ENCODE measurements at regions not wholly inside any gene's neighbourhood (a gene's known extent, or its start where the extent isn't known, plus 50 kb on each side); places are given as distances from the start of the nearest gene placed in this dataset.

DNA sequence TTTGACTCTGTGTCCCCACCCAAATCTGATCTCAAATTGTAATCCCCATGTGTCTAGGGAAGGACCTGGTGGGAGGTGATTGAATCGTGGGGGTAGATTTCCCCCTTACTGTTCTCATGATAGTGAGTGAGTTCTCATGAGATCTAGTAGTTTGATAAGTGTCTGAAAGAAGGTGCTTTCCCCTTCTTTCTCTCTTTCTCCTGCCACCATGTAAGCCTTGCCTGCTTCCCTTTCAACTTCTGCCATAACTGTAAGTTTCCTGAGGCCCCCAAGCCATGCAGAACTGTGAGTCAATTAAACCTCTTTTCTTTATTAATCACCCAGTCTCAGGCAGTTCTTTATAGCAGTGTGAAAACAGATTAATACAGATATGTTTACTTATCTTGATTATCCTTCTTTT is 266.5 kb upstream of the GYPC start:
- no peak for DNase-seq (ENCODE audit: low read depth)

DNA sequence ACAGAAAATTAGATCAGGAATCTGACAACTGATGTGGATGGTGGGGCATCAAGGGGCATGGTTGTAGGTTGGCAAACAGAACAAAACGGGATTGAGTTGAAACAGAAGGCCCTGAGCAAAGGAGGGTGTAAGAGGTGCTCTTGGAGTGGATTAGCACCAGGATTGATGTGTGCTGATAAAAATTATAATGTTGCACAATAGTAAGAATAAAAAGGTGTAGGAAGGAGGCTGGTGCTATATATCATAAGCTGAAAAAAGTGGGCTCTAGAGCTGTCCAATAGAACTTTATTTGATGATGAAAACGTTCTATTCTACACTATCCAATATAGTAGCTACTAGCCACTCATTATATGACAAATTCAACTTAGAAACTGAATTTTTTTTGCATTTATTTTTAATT is 263.1 kb upstream of the GYPC start:
- no peak for DNase-seq (ENCODE audit: low read depth)

GRCh38 chr2:126399001-126399400 is 257.0 kb upstream of the GYPC start:
- no peak for DNase-seq (ENCODE audit: low read depth)

- DNase-seq (ENCODE audit: low read depth) = no peak
Measured at GRCh38 chr2:126403039-126403628, 252.8 kb upstream of the GYPC start.

GRCh38 chr2:126406267-126406666 is 249.7 kb upstream of the GYPC start:
- no peak for DNase-seq (ENCODE audit: low read depth)

DNA sequence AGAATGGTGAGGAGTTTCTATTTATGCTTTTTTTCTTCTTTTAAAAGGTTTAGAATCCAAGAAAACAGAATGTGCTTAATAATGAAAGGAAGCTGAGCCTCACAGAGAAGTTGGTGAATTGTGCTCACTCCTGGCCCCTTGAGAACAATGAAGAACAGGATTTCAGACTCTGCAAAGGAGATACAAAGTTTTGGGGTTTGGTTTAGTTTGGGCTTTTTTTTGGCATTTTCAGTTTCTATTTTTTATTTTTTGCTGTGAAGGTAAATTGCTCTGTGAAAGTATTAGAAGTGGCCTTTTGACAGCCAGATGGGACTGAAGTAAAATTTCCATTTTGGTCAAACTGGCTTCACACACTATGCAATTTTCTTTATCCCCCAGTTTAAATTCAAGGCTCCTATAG is 247.3 kb upstream of the GYPC start:
- DNase-seq (ENCODE audit: low read depth) = no peak

DNA sequence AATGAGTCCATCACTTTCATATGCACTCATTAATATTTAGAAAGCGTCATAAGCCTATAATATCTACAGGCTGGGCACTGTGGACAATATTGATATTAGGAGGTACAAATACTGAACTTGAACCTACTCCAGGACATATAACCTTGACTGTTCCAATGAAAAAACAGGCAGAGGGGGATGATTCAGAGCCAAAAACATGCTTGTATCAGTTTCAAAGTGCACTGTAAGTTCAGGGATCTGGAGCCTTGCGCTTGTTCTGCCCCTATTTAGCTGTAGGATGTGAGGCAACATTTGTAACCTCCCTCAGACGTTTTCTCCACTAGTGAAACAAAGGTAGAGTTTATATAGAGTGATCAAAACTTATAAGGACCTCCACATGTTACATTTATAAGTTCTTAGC is 246.1 kb upstream of the GYPC start:
- DNase-seq (ENCODE audit: low read depth) = no peak

DNA sequence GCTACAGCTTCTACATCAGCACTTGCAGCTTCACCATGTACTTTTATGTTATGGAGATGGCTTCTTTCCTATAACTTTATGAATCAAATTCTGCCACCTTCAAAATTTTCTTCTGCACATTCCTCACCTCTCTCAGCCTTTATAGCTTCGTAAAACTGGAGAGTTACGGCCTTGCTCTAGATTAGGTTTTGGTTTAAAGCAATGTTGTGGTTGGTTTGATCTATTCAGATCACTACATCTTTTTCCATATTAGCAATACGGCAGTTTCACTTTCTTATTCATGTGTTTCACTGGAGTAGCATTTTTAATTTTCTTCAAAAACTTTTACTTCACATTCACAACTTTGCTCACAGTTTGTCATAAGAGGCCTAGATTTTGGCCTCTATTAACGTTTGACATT is 242.9 kb upstream of the GYPC start:
- no peak for DNase-seq (ENCODE audit: low read depth)

DNA sequence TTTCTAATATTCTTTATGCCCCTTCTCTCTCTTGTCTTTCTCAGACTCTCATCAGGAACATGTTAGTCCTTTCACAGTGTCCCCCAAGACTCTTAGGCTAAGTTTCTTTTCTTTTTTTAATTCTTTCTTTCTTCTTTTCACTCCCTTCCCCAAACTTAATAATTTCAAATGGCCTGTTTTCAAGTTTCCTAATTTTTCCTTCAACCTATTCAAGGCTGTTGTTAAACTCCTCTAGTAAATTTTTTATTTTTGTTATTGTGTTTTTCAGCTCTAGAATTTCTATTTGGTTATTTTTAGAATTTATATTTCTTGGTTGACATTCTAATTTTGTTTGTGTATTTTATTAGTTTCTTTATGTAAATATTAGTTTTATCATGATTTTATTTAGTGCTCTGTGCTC is 236.6 kb upstream of the GYPC start:
- DNase-seq (ENCODE audit: low read depth) = no peak

DNA sequence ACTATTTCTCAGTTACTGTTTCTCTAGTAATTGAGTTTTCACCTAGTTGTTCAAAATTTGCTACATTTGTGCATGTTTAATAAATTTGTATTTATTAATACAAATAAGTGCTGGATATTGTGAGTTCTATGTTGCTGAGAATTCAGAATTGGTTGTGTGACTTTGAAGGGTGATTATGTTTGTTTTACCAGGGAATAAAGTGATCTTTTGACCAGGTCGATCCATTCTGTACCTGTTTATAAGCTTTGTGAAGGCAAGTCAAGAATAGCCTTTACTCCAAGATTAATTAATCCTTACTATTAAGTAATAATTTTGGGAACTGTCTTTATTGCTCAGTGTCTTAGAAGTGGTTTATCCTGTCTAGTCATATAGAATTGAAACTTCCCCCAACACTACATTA is 230.0 kb upstream of the GYPC start:
- no peak for DNase-seq (ENCODE audit: low read depth)

- no peak for DNase-seq (ENCODE audit: low read depth)
Measured at GRCh38 chr2:126429103-126429502, 226.9 kb upstream of the GYPC start.

DNA sequence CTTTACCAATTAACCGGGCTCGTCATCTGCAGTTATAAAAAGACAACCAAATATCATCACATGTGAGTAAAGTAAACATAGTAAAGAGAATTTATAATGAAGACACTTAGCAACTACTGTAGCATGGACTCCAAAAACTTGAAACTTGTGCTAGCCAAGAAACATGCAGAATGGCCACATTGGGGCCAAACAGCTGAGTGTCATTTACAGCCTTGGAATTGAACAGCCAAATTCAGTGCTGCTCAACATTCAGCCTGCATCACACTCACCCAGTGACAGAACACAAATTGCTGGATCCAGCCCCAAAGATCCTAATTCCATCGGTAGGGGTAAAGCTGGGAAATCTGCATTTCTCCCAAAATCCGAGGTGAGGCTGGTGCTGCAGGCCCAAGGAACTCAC is 224.8 kb upstream of the GYPC start:
- no peak for DNase-seq (ENCODE audit: low read depth)

GRCh38 chr2:126436411-126436810 is 219.5 kb upstream of the GYPC start:
- DNase-seq (ENCODE audit: low read depth) = no peak

- no peak for DNase-seq (ENCODE audit: low read depth)
Measured at GRCh38 chr2:126437016-126437415, 218.9 kb upstream of the GYPC start.

GRCh38 chr2:126444512-126444911 is 211.4 kb upstream of the GYPC start:
- DNase-seq (ENCODE audit: low read depth) = no peak

DNA sequence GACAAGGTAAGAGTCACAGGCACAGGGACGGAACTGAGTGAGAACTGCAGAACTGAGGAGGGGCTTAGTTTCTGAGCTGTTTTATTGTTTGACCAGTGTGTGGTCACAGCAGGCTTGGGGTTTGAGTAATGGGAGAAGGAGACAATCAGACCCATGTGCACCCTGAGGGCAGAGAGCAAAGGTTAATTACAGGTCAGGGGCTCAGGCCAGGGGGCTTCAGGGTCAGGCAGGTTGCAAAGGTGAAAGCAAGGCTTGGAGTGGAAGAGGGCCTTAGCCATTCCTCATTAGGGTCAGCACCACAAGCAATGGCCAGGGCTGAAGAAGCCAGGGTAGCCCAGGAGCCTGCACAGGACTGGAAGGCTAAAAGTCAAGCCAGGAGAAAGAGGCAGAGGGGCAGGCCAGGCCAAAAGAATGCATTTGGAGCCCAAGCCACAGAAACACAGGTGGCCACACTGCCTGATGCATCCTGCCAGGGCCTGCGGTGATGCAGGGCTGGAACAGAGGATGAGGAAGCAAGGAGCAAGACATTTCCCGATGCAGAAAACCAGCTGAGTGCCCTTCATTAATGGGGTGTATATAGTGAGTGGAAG is 209.8 kb upstream of the GYPC start:
- no peak for DNase-seq (ENCODE audit: low read depth)

DNA sequence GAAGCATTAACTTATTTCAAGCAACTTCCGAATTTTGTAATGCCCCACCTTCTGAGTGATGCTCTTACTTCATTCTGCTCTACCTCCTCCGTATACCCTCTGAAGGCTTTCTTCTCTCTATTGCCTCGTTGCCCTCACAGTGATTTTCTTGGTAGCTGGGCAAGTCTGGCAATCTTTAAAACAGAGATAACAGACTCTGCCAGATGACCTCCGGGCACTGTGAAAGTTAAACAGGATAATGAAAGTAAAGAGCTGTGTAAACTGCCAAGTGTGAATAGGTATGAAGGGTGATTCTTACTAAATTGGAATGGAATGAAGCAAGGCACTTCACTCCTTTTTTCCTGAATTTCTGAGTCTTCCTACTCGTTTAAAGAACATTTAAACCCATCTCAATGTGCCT is 207.3 kb upstream of the GYPC start:
- no peak for DNase-seq (ENCODE audit: low read depth)

DNA sequence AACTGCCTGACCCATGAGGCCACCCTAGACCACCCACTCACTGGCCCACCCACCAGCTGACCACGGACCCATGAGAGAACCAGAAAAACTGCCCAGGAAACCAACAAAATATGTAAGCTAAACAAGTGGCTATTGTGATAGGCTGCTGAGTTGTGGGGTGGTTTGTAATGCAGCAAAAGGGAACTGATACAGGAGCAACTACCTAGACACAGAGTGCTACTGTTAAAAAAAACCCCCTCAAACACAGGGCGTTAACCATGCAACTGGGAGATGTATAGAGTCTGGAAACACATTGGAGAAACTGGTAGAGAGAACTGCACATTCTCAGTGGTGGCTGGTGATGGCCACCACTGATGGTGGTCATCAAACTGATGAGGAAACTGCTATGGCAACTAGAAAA is 206.3 kb upstream of the GYPC start:
- DNase-seq (ENCODE audit: low read depth) = no peak

DNA sequence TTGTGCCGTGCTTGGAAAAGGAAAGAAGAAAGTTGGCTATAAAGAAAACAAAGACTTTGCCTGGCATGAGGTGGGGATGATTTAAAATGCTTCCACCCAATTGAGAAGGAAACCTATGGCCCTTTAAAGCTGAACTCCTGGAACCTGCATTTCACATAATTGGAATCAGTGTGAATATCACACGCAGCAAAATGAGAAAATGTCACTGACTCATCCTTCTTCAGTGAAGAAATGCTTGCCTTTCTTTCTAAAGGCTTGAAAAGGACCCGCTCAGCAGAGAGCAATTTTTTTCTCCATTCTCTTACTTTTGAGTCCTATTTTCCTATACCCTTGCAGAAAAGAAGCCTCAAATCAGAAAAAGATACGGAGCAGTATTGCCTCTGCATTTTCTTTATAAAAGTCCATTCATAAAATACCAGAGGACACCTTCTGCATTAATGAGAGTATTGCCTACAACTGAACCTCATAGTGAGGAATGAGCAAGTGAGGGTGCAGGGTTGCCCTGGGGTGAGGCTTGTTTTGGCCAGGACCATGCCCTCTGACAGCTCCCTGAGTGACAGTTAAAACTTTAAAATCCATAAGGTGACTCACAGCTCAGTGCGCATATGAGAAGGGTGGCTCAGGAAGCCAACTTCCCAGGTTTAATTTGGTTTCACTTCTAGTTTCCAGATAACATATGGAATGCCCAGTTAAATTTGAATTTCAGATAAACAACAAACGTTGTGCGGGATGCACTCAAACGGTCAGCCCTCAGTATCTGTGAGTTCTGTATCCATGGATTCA is 191.9 kb upstream of the GYPC start:
- no peak for DNase-seq (ENCODE audit: low read depth)

GRCh38 chr2:126467367-126468054 is 188.4 kb upstream of the GYPC start:
- no peak for DNase-seq (ENCODE audit: low read depth)

GRCh38 chr2:126475031-126475430 is 180.9 kb upstream of the GYPC start:
- no peak for DNase-seq (ENCODE audit: low read depth)

- no peak for DNase-seq (ENCODE audit: low read depth)
Measured at GRCh38 chr2:126476691-126477090, 179.3 kb upstream of the GYPC start.

GRCh38 chr2:126480033-126480432 is 175.9 kb upstream of the GYPC start:
- DNase-seq (ENCODE audit: low read depth) = no peak
